DOHH2 (cell line): ENCODE measurements at regions not wholly inside any gene's neighbourhood (a gene's known extent, or its start where the extent isn't known, plus 50 kb on each side); places are given as distances from the start of the nearest gene placed in this dataset.

ENCODE experiments used
- H3F3A ChIP-seq: fragments of 200-600 bp; sonication (generic), shearing (Covaris generic); 2 replicates; pipeline ENCODE4 v1.6.0; 2016; ENCODE audit warnings: antibody characterized with exemption, mild to moderate bottlenecking; ENCODE audit not compliant: control insufficient read depth, insufficient read depth
- H3K27ac ChIP-seq: fragments of 200-600 bp; sonication (generic); 2 replicates; pipeline ENCODE4 v1.5.1; 2014; ENCODE audit warnings: low read depth, mild to moderate bottlenecking, low read length, moderate library complexity
- H3K27me3 ChIP-seq: fragments of 200-600 bp; sonication (generic); 2 replicates; pipeline ENCODE4 v1.6.1; 2014; ENCODE audit warnings: mild to moderate bottlenecking, low read length, mixed read lengths; ENCODE audit not compliant: control insufficient read depth
- H3K36me3 ChIP-seq: fragments of 200-600 bp; sonication (generic); 2 replicates; pipeline ENCODE4 v1.6.1; 2014; ENCODE audit warnings: mild to moderate bottlenecking, low read length, moderate library complexity, mixed read lengths; ENCODE audit not compliant: control insufficient read depth
- H3K4me1 ChIP-seq: fragments of 200-600 bp; sonication (generic); 2 replicates; pipeline ENCODE4 v1.6.1; 2014; ENCODE audit warnings: mild to moderate bottlenecking, low read length, mixed read lengths; ENCODE audit not compliant: control insufficient read depth
- H3K4me2 ChIP-seq: fragments of 200-600 bp; sonication (generic); 2 replicates; pipeline ENCODE4 v1.6.0; 2014; ENCODE audit warnings: mild to moderate bottlenecking, low read length, moderate library complexity
- H3K4me3 ChIP-seq: fragments of 200-600 bp; sonication (generic); 2 replicates; pipeline ENCODE4 v1.5.1; 2014; ENCODE audit warnings: mild to moderate bottlenecking, low read length, mixed read lengths
- H3K79me2 ChIP-seq: fragments of 200-600 bp; sonication (generic); 2 replicates; pipeline ENCODE4 v1.6.1; 2014; ENCODE audit warnings: mild to moderate bottlenecking, low read length, mixed read lengths; ENCODE audit not compliant: control insufficient read depth
- H3K9me2 ChIP-seq: fragments of 200-600 bp; sonication (generic); replicated peaks from 2 replicates; pipeline ENCODE4 v1.6.1; 2014; ENCODE audit warnings: mild to moderate bottlenecking, low read length, mixed read lengths; ENCODE audit not compliant: control insufficient read depth
- H3K9me3 ChIP-seq: fragments of 200-600 bp; sonication (generic); 2 replicates; pipeline ENCODE4 v1.6.1; 2014; ENCODE audit warnings: antibody characterized with exemption, low read length, mixed read lengths; ENCODE audit not compliant: control insufficient read depth, insufficient read depth
- H4K20me1 ChIP-seq: fragments of 200-600 bp; sonication (generic); 2 replicates; pipeline ENCODE4 v1.6.0; 2014; ENCODE audit warnings: low read depth, mild to moderate bottlenecking, antibody characterized with exemption, low read length, moderate library complexity; ENCODE audit not compliant: control insufficient read depth, insufficient read depth
- CTCF ChIP-seq: fragments of 200-600 bp; sonication (generic); IDR thresholded peaks from one replicate; pipeline ENCODE4 v1.5.1; 2014; ENCODE audit warnings: antibody characterized with exemption, mild to moderate bottlenecking, low read depth, low read length; ENCODE audit not compliant: poor library complexity, severe bottlenecking
- EZH2phosphoT487 ChIP-seq: fragments of 200-600 bp; sonication (generic); IDR thresholded peaks from 2 replicates; pipeline ENCODE4 v1.6.1; 2017; ENCODE audit warnings: borderline replicate concordance, mild to moderate bottlenecking, antibody characterized with exemption, low read length, moderate library complexity, mixed read lengths

DNA sequence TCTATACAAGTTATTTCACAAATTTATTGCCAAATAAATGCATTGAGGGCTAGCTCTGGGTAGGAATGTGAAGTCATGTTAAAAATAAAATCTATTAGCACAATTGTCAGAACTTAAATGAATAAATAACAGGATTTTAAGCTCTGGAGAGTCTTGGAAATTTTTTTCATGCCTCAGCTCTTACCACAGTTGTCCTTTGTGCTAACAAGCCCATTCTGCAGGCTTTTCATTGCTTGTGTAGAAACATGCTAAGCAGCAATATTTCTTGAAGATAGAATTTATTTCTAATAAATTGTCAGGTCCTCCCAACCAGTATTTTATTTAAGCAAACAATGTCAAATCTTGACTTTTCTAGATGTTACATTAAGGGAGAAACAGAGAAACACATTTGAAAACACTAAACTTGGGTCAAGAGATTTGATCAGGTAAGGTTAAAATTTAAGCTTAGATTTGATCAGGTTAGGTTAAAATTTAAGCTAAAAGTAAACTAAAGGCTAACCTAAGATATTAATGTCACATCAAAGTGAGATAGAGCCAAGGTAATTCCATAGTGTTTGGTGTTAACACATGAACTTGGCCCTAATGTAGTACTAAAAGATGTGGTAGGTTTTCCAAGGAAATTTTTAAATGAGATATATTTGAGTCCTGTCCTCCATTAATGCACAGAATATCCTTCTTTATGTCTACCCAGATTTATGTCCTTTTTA is 179.1 kb upstream of the IL1RAPL1 start:
- H3K9me2 ChIP-seq = no peaks in the 10 kb centered on the region
- H3F3A ChIP-seq = no peaks in the 10 kb centered on the region
- no peaks in the 10 kb centered on the region for H3K4me1 ChIP-seq
- TF ChIP-seq CTCF (no peak), EZH2phosphoT487 (no peak)
- no peaks in the 10 kb centered on the region for H3K79me2 ChIP-seq
- no peaks in the 10 kb centered on the region for H3K9me3 ChIP-seq
- no peaks in the 10 kb centered on the region for H3K27me3 ChIP-seq
- no peaks in the 10 kb centered on the region for H3K36me3 ChIP-seq
- H4K20me1 ChIP-seq = no peaks in the 10 kb centered on the region
- no peak overlapping the region for H3K4me2 ChIP-seq
- no peak overlapping the region for H3K27ac ChIP-seq
- no peak overlapping the region for H3K4me3 ChIP-seq

DNA sequence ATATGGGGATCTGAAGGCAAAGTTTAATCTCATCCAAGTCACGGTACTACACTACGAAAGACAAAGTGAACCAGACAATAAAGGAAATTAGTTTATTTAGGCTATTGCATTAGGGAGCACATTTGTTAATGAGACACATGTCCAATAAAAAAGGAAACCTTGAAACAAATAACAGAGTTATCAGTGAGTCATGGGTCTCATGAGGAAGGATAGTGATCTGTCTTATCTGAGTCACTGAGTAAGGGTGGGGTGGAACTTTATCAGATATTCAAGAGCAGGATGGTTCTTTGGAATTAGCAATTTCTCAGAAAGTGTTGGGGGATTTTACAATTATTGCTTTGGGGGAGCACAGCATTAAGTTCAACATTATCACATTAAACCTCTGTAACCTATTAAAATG is 188.9 kb upstream of the IL1RAPL1 start:
- no peak overlapping the region for H3K27ac ChIP-seq
- no peak overlapping the region for H3K4me3 ChIP-seq
- no peaks in the 10 kb centered on the region for H3K36me3 ChIP-seq
- TF ChIP-seq CTCF (no peak), EZH2phosphoT487 (no peak)
- no peak overlapping the region for H3K4me2 ChIP-seq
- no peaks in the 10 kb centered on the region for H3K9me2 ChIP-seq
- H3F3A ChIP-seq = no peaks in the 10 kb centered on the region
- H4K20me1 ChIP-seq = no peaks in the 10 kb centered on the region
- H3K79me2 ChIP-seq = no peaks in the 10 kb centered on the region
- no peaks in the 10 kb centered on the region for H3K4me1 ChIP-seq
- H3K9me3 ChIP-seq = no peaks in the 10 kb centered on the region
- no peaks in the 10 kb centered on the region for H3K27me3 ChIP-seq

GRCh38 chrX:28391528-28391927 is 195.7 kb upstream of the IL1RAPL1 start:
- no peaks in the 10 kb centered on the region for H3F3A ChIP-seq
- H3K9me3 ChIP-seq = no peaks in the 10 kb centered on the region
- no peaks in the 10 kb centered on the region for H3K79me2 ChIP-seq
- H3K36me3 ChIP-seq = no peaks in the 10 kb centered on the region
- H3K27ac ChIP-seq = no peak overlapping the region
- no peak overlapping the region for H3K4me3 ChIP-seq
- H4K20me1 ChIP-seq = no peaks in the 10 kb centered on the region
- H3K4me1 ChIP-seq = no peaks in the 10 kb centered on the region
- TF ChIP-seq EZH2phosphoT487 (no peak), CTCF (no peak)
- no peaks in the 10 kb centered on the region for H3K9me2 ChIP-seq
- H3K27me3 ChIP-seq = no peaks in the 10 kb centered on the region
- H3K4me2 ChIP-seq = no peak overlapping the region
